GM19324 (cell line): ENCODE measurements at regions not wholly inside any gene's neighbourhood (a gene's known extent, or its start where the extent isn't known, plus 50 kb on each side); places are given as distances from the start of the nearest gene placed in this dataset.

Source experiments
- ATAC-seq: cut with Tn5 transposase; IDR thresholded peaks from one replicate; pipeline ENCODE4 v1.9.1; 2021; ENCODE audit warnings: mild to moderate bottlenecking, moderate library complexity; ENCODE audit not compliant: unreplicated experiment, low FRiP score

GRCh38 chr7:68306692-68307107 lies 1291.6 kb upstream of the AUTS2 start:
- ATAC-seq = no peak

- ATAC-seq = no peak
These were observed 1289.0 kb upstream of the AUTS2 start for GRCh38 chr7:68309271-68309670.

- ATAC-seq = no peak
These were observed 1288.5 kb upstream of the AUTS2 start for GRCh38 chr7:68309806-68310205.

- no peak for ATAC-seq
These were observed 1286.3 kb upstream of the AUTS2 start for GRCh38 chr7:68311958-68312357.

GRCh38 chr7:68313806-68314205 lies 1284.5 kb upstream of the AUTS2 start:
- no peak for ATAC-seq

GRCh38 chr7:68314208-68314607 lies 1284.1 kb upstream of the AUTS2 start:
- no peak for ATAC-seq

- no peak for ATAC-seq
These were observed 1280.8 kb upstream of the AUTS2 start for GRCh38 chr7:68317476-68317875.

- no peak for ATAC-seq
These were observed 1279.2 kb upstream of the AUTS2 start for GRCh38 chr7:68319061-68319460.

- ATAC-seq = no peak
These were observed 1277.1 kb upstream of the AUTS2 start for GRCh38 chr7:68321076-68321639.

GRCh38 chr7:68321776-68322496 lies 1276.3 kb upstream of the AUTS2 start:
- no peak for ATAC-seq

- no peak for ATAC-seq
These were observed 1273.7 kb upstream of the AUTS2 start for GRCh38 chr7:68324621-68325020.

- ATAC-seq = no peak
These were observed 1264.1 kb upstream of the AUTS2 start for GRCh38 chr7:68334216-68334615.

GRCh38 chr7:68334636-68335272 lies 1263.5 kb upstream of the AUTS2 start:
- ATAC-seq = no peak

GRCh38 chr7:68336594-68336993 lies 1261.7 kb upstream of the AUTS2 start:
- ATAC-seq = no peak

- no peak for ATAC-seq
These were observed 1249.9 kb upstream of the AUTS2 start for GRCh38 chr7:68348401-68348800.

GRCh38 chr7:68362745-68363518 lies 1235.3 kb upstream of the AUTS2 start:
- ATAC-seq = no peak

- ATAC-seq = no peak
These were observed 1233.2 kb upstream of the AUTS2 start for GRCh38 chr7:68364886-68365625.

GRCh38 chr7:68371985-68372384 lies 1226.3 kb upstream of the AUTS2 start:
- ATAC-seq = no peak

- no peak for ATAC-seq
These were observed 1222.1 kb upstream of the AUTS2 start for GRCh38 chr7:68376131-68376661.

GRCh38 chr7:68381731-68382130 lies 1216.5 kb upstream of the AUTS2 start:
- no peak for ATAC-seq
